ENCODE measurements at regions not wholly inside any gene's neighbourhood (a gene's known extent, or its start where the extent isn't known, plus 50 kb on each side); places are given as distances from the start of the nearest gene placed in this dataset.

- no peak for TF ChIP-seq POLR2AphosphoS5 (IDR thresholded peaks at IDR 0.05)
- TF ChIP-seq, protein P1, sequence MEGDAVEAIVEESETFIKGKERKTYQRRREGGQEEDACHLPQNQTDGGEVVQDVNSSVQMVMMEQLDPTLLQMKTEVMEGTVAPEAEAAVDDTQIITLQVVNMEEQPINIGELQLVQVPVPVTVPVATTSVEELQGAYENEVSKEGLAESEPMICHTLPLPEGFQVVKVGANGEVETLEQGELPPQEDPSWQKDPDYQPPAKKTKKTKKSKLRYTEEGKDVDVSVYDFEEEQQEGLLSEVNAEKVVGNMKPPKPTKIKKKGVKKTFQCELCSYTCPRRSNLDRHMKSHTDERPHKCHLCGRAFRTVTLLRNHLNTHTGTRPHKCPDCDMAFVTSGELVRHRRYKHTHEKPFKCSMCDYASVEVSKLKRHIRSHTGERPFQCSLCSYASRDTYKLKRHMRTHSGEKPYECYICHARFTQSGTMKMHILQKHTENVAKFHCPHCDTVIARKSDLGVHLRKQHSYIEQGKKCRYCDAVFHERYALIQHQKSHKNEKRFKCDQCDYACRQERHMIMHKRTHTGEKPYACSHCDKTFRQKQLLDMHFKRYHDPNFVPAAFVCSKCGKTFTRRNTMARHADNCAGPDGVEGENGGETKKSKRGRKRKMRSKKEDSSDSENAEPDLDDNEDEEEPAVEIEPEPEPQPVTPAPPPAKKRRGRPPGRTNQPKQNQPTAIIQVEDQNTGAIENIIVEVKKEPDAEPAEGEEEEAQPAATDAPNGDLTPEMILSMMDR (IDR thresholded peaks at IDR 0.05) = no peak
These were observed 79.9 kb downstream of the TFAP2C start for GRCh38 chr20:56708991-56709390.
